ENCODE measurements at regions not wholly inside any gene's neighbourhood (a gene's known extent, or its start where the extent isn't known, plus 50 kb on each side); places are given as distances from the start of the nearest gene placed in this dataset.

DNA sequence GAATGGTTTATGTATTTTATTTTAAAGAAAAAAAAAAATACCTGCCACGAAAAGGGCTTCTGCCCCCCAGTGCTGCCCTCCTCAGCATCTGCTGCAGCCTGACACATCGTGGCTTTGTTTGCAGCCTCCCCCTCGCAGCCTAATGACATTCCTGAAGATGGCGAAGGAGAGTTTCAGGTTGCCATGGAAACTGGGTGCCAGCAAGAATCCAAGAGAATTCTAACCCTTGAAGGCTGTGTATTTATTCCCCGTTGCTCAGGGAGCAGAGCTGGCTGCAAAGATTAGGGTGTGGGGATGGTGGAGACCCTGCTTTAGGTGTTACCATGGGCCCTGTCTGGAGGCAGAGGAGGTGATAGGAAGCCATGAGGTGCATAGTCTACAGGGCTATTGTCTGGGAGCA lies 126.6 kb downstream of the NSG2 start:
- no peaks in the 10 kb centered on the region for H4K20me1 ChIP-seq (ENCODE audit: control insufficient read depth, insufficient read depth)
- no peak overlapping the region for H3K9ac ChIP-seq (ENCODE audit: control insufficient read depth, insufficient read depth, low read length)
- H3K36me3 ChIP-seq (ENCODE audit: control insufficient read depth in 2 of 2, insufficient read depth in 2 of 2, low read length in 1 of 2) = no peaks in the 10 kb centered on the region
- ChIA-PET CTCF (no interaction called here), POLR2A (no interaction called here), SMC1A (ENCODE audit: uncharacterized antibody, unreplicated experiment) (interaction anchor here (1.5 kb wide), 1 partner anchor 101 kb away, joined by 3 read pairs; no protein-coding TSS in a partner anchor), RAD21 (ENCODE audit: unreplicated experiment) (no interaction called here)
- H3K9me3 ChIP-seq (replicated peaks; ENCODE audit: control insufficient read depth, insufficient read depth, low read length) = no peaks in the 10 kb centered on the region
- in situ Hi-C loops (cut with MboI) (no loop called here), intact Hi-C loops (cut with micrococcal nuclease; ENCODE audit: unreplicated experiment) (no loop called here)
- no peaks in the 10 kb centered on the region for H3K79me2 ChIP-seq (ENCODE audit: control insufficient read depth, insufficient read depth, low read length)
- H2AFZ ChIP-seq (ENCODE audit: control insufficient read depth, low read depth, low read length) = no peak overlapping the region
- no peaks in the 10 kb centered on the region for H3K4me1 ChIP-seq (ENCODE audit: control insufficient read depth, insufficient read depth, low read length)
- DNase-seq (ENCODE audit: low read depth, low spot score) (no peak), FAIRE-seq (no peak), ATAC-seq (no peak)
- no TSS peak for BruUV-seq (replicated peaks)
- no peak overlapping the region for H3K4me2 ChIP-seq (ENCODE audit: control insufficient read depth, insufficient read depth)
- no peak overlapping the region for H3K27ac ChIP-seq (ENCODE audit: control insufficient read depth, insufficient read depth)
- H3K27me3 ChIP-seq (replicated peaks in 1 of 2; ENCODE audit: control insufficient read depth in 2 of 2, insufficient read depth in 2 of 2, low read length in 1 of 2) = 0 out of 4 replicates have a peak, but pooled peaks cover 0 to 4% of the 10 kb centered on the region in 2 experiments
- TF ChIP-seq, protein P1, sequence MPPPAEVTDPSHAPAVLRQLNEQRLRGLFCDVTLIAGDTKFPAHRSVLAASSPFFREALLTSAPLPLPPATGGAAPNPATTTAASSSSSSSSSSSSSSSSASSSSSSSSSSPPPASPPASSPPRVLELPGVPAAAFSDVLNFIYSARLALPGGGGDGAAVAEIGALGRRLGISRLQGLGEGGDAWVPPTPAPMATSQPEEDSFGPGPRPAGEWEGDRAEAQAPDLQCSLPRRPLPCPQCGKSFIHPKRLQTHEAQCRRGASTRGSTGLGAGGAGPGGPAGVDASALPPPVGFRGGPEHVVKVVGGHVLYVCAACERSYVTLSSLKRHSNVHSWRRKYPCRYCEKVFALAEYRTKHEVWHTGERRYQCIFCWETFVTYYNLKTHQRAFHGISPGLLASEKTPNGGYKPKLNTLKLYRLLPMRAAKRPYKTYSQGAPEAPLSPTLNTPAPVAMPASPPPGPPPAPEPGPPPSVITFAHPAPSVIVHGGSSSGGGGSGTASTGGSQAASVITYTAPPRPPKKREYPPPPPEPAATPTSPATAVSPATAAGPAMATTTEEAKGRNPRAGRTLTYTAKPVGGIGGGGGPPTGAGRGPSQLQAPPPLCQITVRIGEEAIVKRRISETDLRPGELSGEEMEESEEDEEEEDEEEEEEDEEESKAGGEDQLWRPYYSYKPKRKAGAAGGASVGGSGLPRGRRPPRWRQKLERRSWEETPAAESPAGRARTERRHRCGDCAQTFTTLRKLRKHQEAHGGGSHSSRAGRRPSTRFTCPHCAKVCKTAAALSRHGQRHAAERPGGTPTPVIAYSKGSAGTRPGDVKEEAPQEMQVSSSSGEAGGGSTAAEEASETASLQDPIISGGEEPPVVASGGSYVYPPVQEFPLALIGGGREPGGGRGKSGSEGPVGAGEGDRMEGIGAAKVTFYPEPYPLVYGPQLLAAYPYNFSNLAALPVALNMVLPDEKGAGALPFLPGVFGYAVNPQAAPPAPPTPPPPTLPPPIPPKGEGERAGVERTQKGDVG (CRISPR knock-in tag; IDR thresholded peaks at IDR 0.05) = no peak
- no peak for TF ChIP-seq IRF4 (IDR thresholded peaks at IDR 0.05; ENCODE audit: low read depth, low read length)
- no peak for TF ChIP-seq WRNIP1 (IDR thresholded peaks at IDR 0.05; ENCODE audit: borderline replicate concordance, low read depth, low read length)
- no peak for TF ChIP-seq FOS (IDR thresholded peaks at IDR 0.05; ENCODE audit: borderline replicate concordance, extremely low read depth, insufficient read length)
- TF ChIP-seq, protein P2, sequence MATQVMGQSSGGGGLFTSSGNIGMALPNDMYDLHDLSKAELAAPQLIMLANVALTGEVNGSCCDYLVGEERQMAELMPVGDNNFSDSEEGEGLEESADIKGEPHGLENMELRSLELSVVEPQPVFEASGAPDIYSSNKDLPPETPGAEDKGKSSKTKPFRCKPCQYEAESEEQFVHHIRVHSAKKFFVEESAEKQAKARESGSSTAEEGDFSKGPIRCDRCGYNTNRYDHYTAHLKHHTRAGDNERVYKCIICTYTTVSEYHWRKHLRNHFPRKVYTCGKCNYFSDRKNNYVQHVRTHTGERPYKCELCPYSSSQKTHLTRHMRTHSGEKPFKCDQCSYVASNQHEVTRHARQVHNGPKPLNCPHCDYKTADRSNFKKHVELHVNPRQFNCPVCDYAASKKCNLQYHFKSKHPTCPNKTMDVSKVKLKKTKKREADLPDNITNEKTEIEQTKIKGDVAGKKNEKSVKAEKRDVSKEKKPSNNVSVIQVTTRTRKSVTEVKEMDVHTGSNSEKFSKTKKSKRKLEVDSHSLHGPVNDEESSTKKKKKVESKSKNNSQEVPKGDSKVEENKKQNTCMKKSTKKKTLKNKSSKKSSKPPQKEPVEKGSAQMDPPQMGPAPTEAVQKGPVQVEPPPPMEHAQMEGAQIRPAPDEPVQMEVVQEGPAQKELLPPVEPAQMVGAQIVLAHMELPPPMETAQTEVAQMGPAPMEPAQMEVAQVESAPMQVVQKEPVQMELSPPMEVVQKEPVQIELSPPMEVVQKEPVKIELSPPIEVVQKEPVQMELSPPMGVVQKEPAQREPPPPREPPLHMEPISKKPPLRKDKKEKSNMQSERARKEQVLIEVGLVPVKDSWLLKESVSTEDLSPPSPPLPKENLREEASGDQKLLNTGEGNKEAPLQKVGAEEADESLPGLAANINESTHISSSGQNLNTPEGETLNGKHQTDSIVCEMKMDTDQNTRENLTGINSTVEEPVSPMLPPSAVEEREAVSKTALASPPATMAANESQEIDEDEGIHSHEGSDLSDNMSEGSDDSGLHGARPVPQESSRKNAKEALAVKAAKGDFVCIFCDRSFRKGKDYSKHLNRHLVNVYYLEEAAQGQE (IDR thresholded peaks at IDR 0.05; ENCODE audit: low read depth, low read length) = no peak
- no peak for TF ChIP-seq LARP7 (IDR thresholded peaks at IDR 0.05)
- TF ChIP-seq RAD51 (IDR thresholded peaks at IDR 0.05) = no peak
- TF ChIP-seq KDM1A (IDR thresholded peaks at IDR 0.05; ENCODE audit: borderline replicate concordance) = no peak
- WGBS (ENCODE audit: insufficient coverage, insufficient replicate concordance, low lambda C conversion rate, missing lambda C conversion rate) = 12% methylated on average over 5 of the region's 5 CpGs
- H3K4me3 ChIP-seq = no peak overlapping the region

All from GM12878 (cell line).